ENCODE measurements at regions not wholly inside any gene's neighbourhood (a gene's known extent, or its start where the extent isn't known, plus 50 kb on each side); places are given as distances from the start of the nearest gene placed in this dataset.

DNA sequence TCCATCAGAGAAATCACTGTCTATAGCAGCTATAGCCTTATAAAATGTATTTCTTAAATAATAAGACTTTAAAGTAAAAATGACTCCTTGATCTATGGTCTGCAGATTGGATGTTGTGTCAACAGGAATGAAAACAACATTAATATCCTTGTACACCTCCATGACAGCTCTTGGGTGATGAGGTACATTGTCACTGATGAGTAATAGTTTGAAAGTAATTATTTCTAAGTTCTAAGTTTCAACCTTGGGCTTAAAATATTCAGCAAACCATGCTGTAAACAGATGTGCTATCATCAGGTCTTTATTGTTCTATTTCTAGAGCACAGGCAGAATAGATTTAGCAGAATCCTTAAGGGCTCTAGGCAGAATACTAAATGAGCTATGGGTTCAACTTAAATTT is 568.2 kb upstream of the BCHE start:
- Histone ChIP-seq H3K27ac (no peak overlapping the region), H3K4me1 (no peaks in the 10 kb centered on the region), H3K36me3 (no peaks in the 10 kb centered on the region), H3K9ac (ENCODE audit: low read depth in 2 of 2, low read length in 2 of 2) (no peak overlapping the region), H3K9me3 (no peaks in the 10 kb centered on the region), H3K4me3 (no peak overlapping the region), H3K27me3 (no peaks in the 10 kb centered on the region)
- TF ChIP-seq CTCF (IDR thresholded peaks at IDR 0.05), result no peak
- intact Hi-C loops (cut with DNase I), result no loop called here
- DNase-seq, result no peak

- Histone ChIP-seq H3K9ac (ENCODE audit: low read depth in 2 of 2, low read length in 2 of 2) (no peak overlapping the region), H3K4me3 (no peak overlapping the region), H3K27me3 (no peaks in the 10 kb centered on the region), H3K36me3 (no peaks in the 10 kb centered on the region), H3K9me3 (no peaks in the 10 kb centered on the region), H3K4me1 (no peaks in the 10 kb centered on the region), H3K27ac (no peak overlapping the region)
- TF ChIP-seq CTCF (IDR thresholded peaks at IDR 0.05), result no peak
- DNase-seq, result no peak
- intact Hi-C loops (cut with DNase I), result no loop called here
Measured at GRCh38 chr3:166390303-166390702, 553.1 kb upstream of the BCHE start.

GRCh38 chr3:166388321-166388720 is 551.1 kb upstream of the BCHE start:
- Histone ChIP-seq H3K36me3 (no peaks in the 10 kb centered on the region), H3K27ac (no peak overlapping the region), H3K9me3 (no peaks in the 10 kb centered on the region), H3K27me3 (no peaks in the 10 kb centered on the region), H3K4me1 (no peaks in the 10 kb centered on the region), H3K4me3 (no peak overlapping the region), H3K9ac (ENCODE audit: low read depth in 2 of 2, low read length in 2 of 2) (no peak overlapping the region)
- intact Hi-C loops (cut with DNase I), result no loop called here
- DNase-seq, result no peak
- no peak for TF ChIP-seq CTCF (IDR thresholded peaks at IDR 0.05)

- Histone ChIP-seq H3K9me3 (no peaks in the 10 kb centered on the region), H3K36me3 (no peaks in the 10 kb centered on the region), H3K27me3 (no peaks in the 10 kb centered on the region), H3K4me1 (no peaks in the 10 kb centered on the region), H3K4me3 (no peak overlapping the region), H3K9ac (ENCODE audit: low read depth in 2 of 2, low read length in 2 of 2) (no peak overlapping the region), H3K27ac (no peak overlapping the region)
- no peak for TF ChIP-seq CTCF (IDR thresholded peaks at IDR 0.05)
- intact Hi-C loops (cut with DNase I), result no loop called here
- DNase-seq, result no peak
Measured at GRCh38 chr3:166372571-166373106, 535.4 kb upstream of the BCHE start.

- H3K4me3 ChIP-seq, result no peak overlapping the region
- H3K27me3 ChIP-seq, result no peaks in the 10 kb centered on the region
- no peaks in the 10 kb centered on the region for H3K36me3 ChIP-seq
- H3K27ac ChIP-seq, result no peak overlapping the region
- no peak for TF ChIP-seq CTCF (IDR thresholded peaks at IDR 0.05)
- H3K9me3 ChIP-seq, result no peaks in the 10 kb centered on the region
- DNase-seq, result no peak
- intact Hi-C loops (cut with DNase I), result no loop called here
- no peaks in the 10 kb centered on the region for H3K4me1 ChIP-seq
- H3K9ac ChIP-seq (ENCODE audit: low read depth in 2 of 2, low read length in 2 of 2), result no peak overlapping the region
Measured at GRCh38 chr3:166367947-166368533, 530.8 kb upstream of the BCHE start.
